ENCODE measurements at regions not wholly inside any gene's neighbourhood (a gene's known extent, or its start where the extent isn't known, plus 50 kb on each side); places are given as distances from the start of the nearest gene placed in this dataset.

GRCh38 chr4:24067367-24068193, 177.7 kb upstream of the PPARGC1A start:
- H3K4me3 ChIP-seq (ENCODE audit: low read depth, low read length) = no peak overlapping the region
- TF ChIP-seq, protein P1, sequence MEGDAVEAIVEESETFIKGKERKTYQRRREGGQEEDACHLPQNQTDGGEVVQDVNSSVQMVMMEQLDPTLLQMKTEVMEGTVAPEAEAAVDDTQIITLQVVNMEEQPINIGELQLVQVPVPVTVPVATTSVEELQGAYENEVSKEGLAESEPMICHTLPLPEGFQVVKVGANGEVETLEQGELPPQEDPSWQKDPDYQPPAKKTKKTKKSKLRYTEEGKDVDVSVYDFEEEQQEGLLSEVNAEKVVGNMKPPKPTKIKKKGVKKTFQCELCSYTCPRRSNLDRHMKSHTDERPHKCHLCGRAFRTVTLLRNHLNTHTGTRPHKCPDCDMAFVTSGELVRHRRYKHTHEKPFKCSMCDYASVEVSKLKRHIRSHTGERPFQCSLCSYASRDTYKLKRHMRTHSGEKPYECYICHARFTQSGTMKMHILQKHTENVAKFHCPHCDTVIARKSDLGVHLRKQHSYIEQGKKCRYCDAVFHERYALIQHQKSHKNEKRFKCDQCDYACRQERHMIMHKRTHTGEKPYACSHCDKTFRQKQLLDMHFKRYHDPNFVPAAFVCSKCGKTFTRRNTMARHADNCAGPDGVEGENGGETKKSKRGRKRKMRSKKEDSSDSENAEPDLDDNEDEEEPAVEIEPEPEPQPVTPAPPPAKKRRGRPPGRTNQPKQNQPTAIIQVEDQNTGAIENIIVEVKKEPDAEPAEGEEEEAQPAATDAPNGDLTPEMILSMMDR (IDR thresholded peaks at IDR 0.05; ENCODE audit: insufficient read depth, low read length) = no peak
- peak; percentile 14 for DNase-seq (ENCODE audit: low read depth)

GRCh38 chr4:24065974-24066373, 176.1 kb upstream of the PPARGC1A start:
- TF ChIP-seq, protein P1 (IDR thresholded peaks at IDR 0.05; ENCODE audit: insufficient read depth, low read length) = no peak
- no peak overlapping the region for H3K4me3 ChIP-seq (ENCODE audit: low read depth, low read length)
- no peak for DNase-seq (ENCODE audit: low read depth)

DNA sequence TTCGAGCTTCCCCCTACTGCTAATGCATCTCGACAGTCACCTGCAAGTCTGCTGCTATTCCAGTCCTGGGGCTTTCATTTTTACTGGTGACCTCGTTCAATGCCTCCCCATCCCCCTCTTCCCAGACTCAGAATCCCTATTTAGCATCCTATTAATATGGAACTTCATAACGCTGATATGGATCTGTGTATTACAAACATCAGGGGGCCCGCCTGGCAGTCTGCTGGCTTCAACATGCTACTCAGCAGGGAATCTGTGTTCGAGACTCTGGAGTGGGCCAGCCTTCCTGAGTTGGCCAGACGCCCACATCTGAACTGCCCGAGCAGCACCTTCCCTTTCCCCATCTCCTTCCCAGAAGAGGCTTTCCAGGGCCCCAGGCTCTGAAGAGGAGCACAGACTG, 173.9 kb upstream of the PPARGC1A start:
- TF ChIP-seq, protein P1 (IDR thresholded peaks at IDR 0.05; ENCODE audit: insufficient read depth, low read length) = no peak
- DNase-seq (ENCODE audit: low read depth) = no peak

GRCh38 chr4:24060932-24061331, 171.1 kb upstream of the PPARGC1A start:
- TF ChIP-seq, protein P1 (IDR thresholded peaks at IDR 0.05; ENCODE audit: insufficient read depth, low read length) = no peak
- H3K4me3 ChIP-seq (ENCODE audit: low read depth, low read length) = no peak overlapping the region
- no peak for DNase-seq (ENCODE audit: low read depth)

More for the DNA sequence above, 173.9 kb upstream of the PPARGC1A start:
- no peak overlapping the region for H3K4me3 ChIP-seq (ENCODE audit: low read depth, low read length)

DNA sequence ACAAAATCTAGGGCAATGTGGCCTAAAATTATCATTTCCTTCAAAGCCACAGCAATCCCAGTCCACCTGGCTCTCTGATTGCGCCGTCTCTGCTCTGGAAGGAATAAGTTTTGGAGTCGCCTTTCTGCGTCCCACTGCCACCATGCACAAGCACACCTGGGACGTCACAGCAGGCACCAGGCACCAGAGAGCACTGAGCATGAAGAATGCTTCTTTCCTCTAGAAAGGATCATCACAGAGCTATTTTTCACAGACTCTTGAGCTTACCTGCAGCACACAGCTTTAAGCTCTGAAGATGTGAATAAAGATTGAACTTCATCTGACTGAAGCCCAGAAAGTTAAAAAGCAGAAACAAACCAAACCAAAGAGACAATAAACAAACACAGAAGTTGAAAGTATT, 170.0 kb upstream of the PPARGC1A start:
- DNase-seq (ENCODE audit: low read depth) = no peak
- H3K4me3 ChIP-seq (ENCODE audit: low read depth, low read length) = no peak overlapping the region
- TF ChIP-seq, protein P1 (IDR thresholded peaks at IDR 0.05; ENCODE audit: insufficient read depth, low read length) = no peak

- H3K4me3 ChIP-seq (ENCODE audit: low read depth, low read length) = no peak overlapping the region
- DNase-seq (ENCODE audit: low read depth) = no peak
- TF ChIP-seq, protein P1 (IDR thresholded peaks at IDR 0.05; ENCODE audit: insufficient read depth, low read length) = no peak
Observed at GRCh38 chr4:24057915-24058559, 168.2 kb upstream of the PPARGC1A start.

All from fibroblast of the aortic adventitia (primary cell).